ENCODE measurements at regions not wholly inside any gene's neighbourhood (a gene's known extent, or its start where the extent isn't known, plus 50 kb on each side); places are given as distances from the start of the nearest gene placed in this dataset.

DNA sequence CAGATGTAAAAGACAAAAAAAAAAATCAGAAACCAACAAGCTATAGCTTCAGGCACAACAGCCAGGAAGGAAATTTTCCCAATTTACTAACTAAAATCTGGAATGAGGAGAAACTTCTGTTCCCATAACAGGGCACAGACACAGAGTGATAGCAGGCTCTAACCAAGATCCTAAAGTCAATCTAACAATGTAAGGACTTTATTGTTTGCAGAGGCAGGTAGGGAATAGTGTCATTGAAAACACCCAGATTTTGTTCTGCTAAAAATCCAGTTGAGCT is 166.6 kb upstream of the ATP1B1 start:
- no peaks in the 10 kb centered on the region for H3K4me1 ChIP-seq (ENCODE audit: insufficient read depth, low read length)
- no peak overlapping the region for H2AFZ ChIP-seq (ENCODE audit: low read depth, low read length)
- H3K4me3 ChIP-seq (ENCODE audit: low read depth in 1 of 2, low read length in 2 of 2): no peak overlapping the region
- no peaks in the 10 kb centered on the region for H3K79me2 ChIP-seq (ENCODE audit: insufficient read depth, low read length)
- H3K27me3 ChIP-seq (ENCODE audit: insufficient read depth, low read length, poor library complexity): no peaks in the 10 kb centered on the region
- H3K27ac ChIP-seq (ENCODE audit: low read length): no peak overlapping the region
- no peaks in the 10 kb centered on the region for H3K36me3 ChIP-seq (ENCODE audit: insufficient read depth, low read length)
- no peak for TF ChIP-seq EZH2 (IDR thresholded peaks at IDR 0.05; ENCODE audit: borderline replicate concordance, low read depth, low read length, severe bottlenecking)
- TF ChIP-seq, protein P1, sequence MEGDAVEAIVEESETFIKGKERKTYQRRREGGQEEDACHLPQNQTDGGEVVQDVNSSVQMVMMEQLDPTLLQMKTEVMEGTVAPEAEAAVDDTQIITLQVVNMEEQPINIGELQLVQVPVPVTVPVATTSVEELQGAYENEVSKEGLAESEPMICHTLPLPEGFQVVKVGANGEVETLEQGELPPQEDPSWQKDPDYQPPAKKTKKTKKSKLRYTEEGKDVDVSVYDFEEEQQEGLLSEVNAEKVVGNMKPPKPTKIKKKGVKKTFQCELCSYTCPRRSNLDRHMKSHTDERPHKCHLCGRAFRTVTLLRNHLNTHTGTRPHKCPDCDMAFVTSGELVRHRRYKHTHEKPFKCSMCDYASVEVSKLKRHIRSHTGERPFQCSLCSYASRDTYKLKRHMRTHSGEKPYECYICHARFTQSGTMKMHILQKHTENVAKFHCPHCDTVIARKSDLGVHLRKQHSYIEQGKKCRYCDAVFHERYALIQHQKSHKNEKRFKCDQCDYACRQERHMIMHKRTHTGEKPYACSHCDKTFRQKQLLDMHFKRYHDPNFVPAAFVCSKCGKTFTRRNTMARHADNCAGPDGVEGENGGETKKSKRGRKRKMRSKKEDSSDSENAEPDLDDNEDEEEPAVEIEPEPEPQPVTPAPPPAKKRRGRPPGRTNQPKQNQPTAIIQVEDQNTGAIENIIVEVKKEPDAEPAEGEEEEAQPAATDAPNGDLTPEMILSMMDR (IDR thresholded peaks at IDR 0.05; ENCODE audit: borderline replicate concordance, extremely low read depth, low read length, poor library complexity, severe bottlenecking): no peak
- H3K9ac ChIP-seq (ENCODE audit: low read depth, low read length): no peak overlapping the region
- no peak for DNase-seq
- ATAC-seq (ENCODE audit: insufficient read depth, low read depth): no peak
- no peak overlapping the region for H3K4me2 ChIP-seq (ENCODE audit: insufficient read depth, low read length)
- no peaks in the 10 kb centered on the region for H3K9me3 ChIP-seq (ENCODE audit: insufficient read depth, low read length, severe bottlenecking)
- no peaks in the 10 kb centered on the region for H4K20me1 ChIP-seq (ENCODE audit: insufficient read depth, low read length)

DNA sequence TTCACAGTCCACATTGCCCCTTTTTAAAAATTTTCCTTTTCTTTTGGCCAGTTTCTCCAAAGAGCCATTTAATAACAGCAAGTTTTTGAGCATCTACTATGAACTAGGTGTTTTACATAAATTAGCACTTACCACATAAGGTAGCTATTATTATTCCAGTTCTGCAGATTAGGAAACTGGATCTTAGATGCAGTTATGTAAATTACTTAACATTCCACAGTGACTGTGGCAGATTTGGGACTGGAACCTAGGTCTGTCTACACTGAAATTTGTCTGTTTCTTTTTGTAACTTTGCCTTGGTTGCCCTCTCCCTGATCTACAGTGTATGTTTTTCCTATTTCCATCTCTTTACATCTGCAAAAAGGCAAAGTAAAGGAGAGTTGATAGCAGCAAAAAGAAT is 164.8 kb upstream of the ATP1B1 start:
- no peaks in the 10 kb centered on the region for H4K20me1 ChIP-seq (ENCODE audit: insufficient read depth, low read length)
- no peaks in the 10 kb centered on the region for H3K27me3 ChIP-seq (ENCODE audit: insufficient read depth, low read length, poor library complexity)
- ATAC-seq (ENCODE audit: insufficient read depth, low read depth) (no peak), DNase-seq (no peak)
- no peak overlapping the region for H3K9ac ChIP-seq (ENCODE audit: low read depth, low read length)
- H3K4me2 ChIP-seq (ENCODE audit: insufficient read depth, low read length): no peak overlapping the region
- H2AFZ ChIP-seq (ENCODE audit: low read depth, low read length): no peak overlapping the region
- H3K4me1 ChIP-seq (ENCODE audit: insufficient read depth, low read length): no peaks in the 10 kb centered on the region
- no peaks in the 10 kb centered on the region for H3K9me3 ChIP-seq (ENCODE audit: insufficient read depth, low read length, severe bottlenecking)
- H3K4me3 ChIP-seq (ENCODE audit: low read depth in 1 of 2, low read length in 2 of 2): no peak overlapping the region
- no peaks in the 10 kb centered on the region for H3K79me2 ChIP-seq (ENCODE audit: insufficient read depth, low read length)
- no peak for TF ChIP-seq EZH2 (IDR thresholded peaks at IDR 0.05; ENCODE audit: borderline replicate concordance, low read depth, low read length, severe bottlenecking)
- TF ChIP-seq, protein P1 (IDR thresholded peaks at IDR 0.05; ENCODE audit: borderline replicate concordance, extremely low read depth, low read length, poor library complexity, severe bottlenecking): no peak
- no peak overlapping the region for H3K27ac ChIP-seq (ENCODE audit: low read length)
- H3K36me3 ChIP-seq (ENCODE audit: insufficient read depth, low read length): no peaks in the 10 kb centered on the region

DNA sequence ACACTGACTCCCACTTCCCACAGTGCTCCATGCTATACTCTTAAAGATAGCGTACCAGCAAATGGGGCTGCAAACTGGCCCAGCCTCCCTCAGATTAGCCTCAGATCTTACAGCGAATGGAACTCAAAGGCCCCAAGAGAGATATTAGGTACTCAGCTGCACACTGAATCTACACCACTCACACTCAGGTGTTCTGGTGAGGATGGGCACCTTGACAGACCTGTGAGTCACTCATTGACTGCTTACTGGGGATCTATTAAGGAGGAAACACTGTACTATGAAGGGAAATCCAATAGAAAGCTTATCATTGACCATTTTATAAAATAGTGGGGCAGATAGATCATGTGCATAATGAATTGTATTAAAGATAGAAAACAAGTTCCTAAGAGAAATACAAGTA is 164.3 kb upstream of the ATP1B1 start:
- Histone ChIP-seq H3K4me3 (ENCODE audit: low read depth in 1 of 2, low read length in 2 of 2) (no peak overlapping the region), H2AFZ (ENCODE audit: low read depth, low read length) (no peak overlapping the region), H3K36me3 (ENCODE audit: insufficient read depth, low read length) (no peaks in the 10 kb centered on the region), H3K9ac (ENCODE audit: low read depth, low read length) (no peak overlapping the region), H4K20me1 (ENCODE audit: insufficient read depth, low read length) (no peaks in the 10 kb centered on the region), H3K27me3 (ENCODE audit: insufficient read depth, low read length, poor library complexity) (no peaks in the 10 kb centered on the region), H3K79me2 (ENCODE audit: insufficient read depth, low read length) (no peaks in the 10 kb centered on the region), H3K4me1 (ENCODE audit: insufficient read depth, low read length) (no peaks in the 10 kb centered on the region), H3K27ac (ENCODE audit: low read length) (no peak overlapping the region), H3K9me3 (ENCODE audit: insufficient read depth, low read length, severe bottlenecking) (no peaks in the 10 kb centered on the region), H3K4me2 (ENCODE audit: insufficient read depth, low read length) (no peak overlapping the region)
- DNase-seq (no peak), ATAC-seq (ENCODE audit: insufficient read depth, low read depth) (no peak)
- TF ChIP-seq, protein P1 (IDR thresholded peaks at IDR 0.05; ENCODE audit: borderline replicate concordance, extremely low read depth, low read length, poor library complexity, severe bottlenecking): no peak
- TF ChIP-seq EZH2 (IDR thresholded peaks at IDR 0.05; ENCODE audit: borderline replicate concordance, low read depth, low read length, severe bottlenecking): no peak

DNA sequence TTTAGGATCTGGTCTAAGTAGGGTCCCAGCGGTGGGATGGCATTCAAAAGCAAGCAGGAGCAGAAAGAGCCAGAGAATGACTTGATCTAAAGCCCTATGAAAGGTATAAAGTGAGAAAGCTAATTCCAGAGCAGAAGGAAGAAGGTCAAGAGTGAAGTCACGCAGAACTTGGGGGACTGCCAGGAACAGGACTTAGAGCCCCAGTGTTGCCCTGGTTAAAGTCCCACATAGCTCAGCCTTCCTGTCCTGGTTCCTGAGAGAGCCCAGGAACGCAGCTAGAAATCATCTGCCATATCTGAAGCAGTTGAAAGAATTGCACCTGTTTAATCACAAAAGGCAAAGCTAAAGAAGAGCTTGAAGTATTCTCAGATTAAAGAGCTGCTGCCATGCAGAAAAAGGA is 160.6 kb upstream of the ATP1B1 start:
- no peaks in the 10 kb centered on the region for H4K20me1 ChIP-seq (ENCODE audit: insufficient read depth, low read length)
- no peak overlapping the region for H3K4me3 ChIP-seq (ENCODE audit: low read depth in 1 of 2, low read length in 2 of 2)
- no peak overlapping the region for H2AFZ ChIP-seq (ENCODE audit: low read depth, low read length)
- H3K36me3 ChIP-seq (ENCODE audit: insufficient read depth, low read length): no peaks in the 10 kb centered on the region
- H3K4me1 ChIP-seq (ENCODE audit: insufficient read depth, low read length): no peaks in the 10 kb centered on the region
- DNase-seq (no peak), ATAC-seq (ENCODE audit: insufficient read depth, low read depth) (no peak)
- no peak overlapping the region for H3K27ac ChIP-seq (ENCODE audit: low read length)
- TF ChIP-seq, protein P1 (IDR thresholded peaks at IDR 0.05; ENCODE audit: borderline replicate concordance, extremely low read depth, low read length, poor library complexity, severe bottlenecking): no peak
- no peak for TF ChIP-seq EZH2 (IDR thresholded peaks at IDR 0.05; ENCODE audit: borderline replicate concordance, low read depth, low read length, severe bottlenecking)
- no peaks in the 10 kb centered on the region for H3K9me3 ChIP-seq (ENCODE audit: insufficient read depth, low read length, severe bottlenecking)
- H3K27me3 ChIP-seq (ENCODE audit: insufficient read depth, low read length, poor library complexity): no peaks in the 10 kb centered on the region
- no peak overlapping the region for H3K9ac ChIP-seq (ENCODE audit: low read depth, low read length)
- no peak overlapping the region for H3K4me2 ChIP-seq (ENCODE audit: insufficient read depth, low read length)
- H3K79me2 ChIP-seq (ENCODE audit: insufficient read depth, low read length): no peaks in the 10 kb centered on the region
